Hepatocyte (in vitro differentiated cells): ENCODE measurements at regions not wholly inside any gene's neighbourhood (a gene's known extent, or its start where the extent isn't known, plus 50 kb on each side); places are given as distances from the start of the nearest gene placed in this dataset.

Experiments
- CTCF ChIP-seq: fragments of 200-600 bp; sonication (generic); IDR thresholded peaks from 2 replicates; pipeline ENCODE4 v1.5.1; 2016; ENCODE audit warnings: antibody characterized with exemption, mild to moderate bottlenecking; ENCODE audit not compliant: poor library complexity
- EZH2 ChIP-seq: fragments of 200-600 bp; sonication (generic); IDR thresholded peaks from 2 replicates; pipeline ENCODE4 v1.6.1; 2016; ENCODE audit warnings: antibody characterized with exemption, mild to moderate bottlenecking, borderline replicate concordance
- EZH2phosphoT487 ChIP-seq: fragments of 200-600 bp; sonication (generic); IDR thresholded peaks from one replicate; pipeline ENCODE4 v1.6.1; 2018; ENCODE audit warnings: antibody characterized with exemption, mild to moderate bottlenecking, low read depth, moderate library complexity; ENCODE audit not compliant: unreplicated experiment, severe bottlenecking

GRCh38 chr6:8829796-8830195, 394.5 kb upstream of the SLC35B3 start:
- TF ChIP-seq CTCF (no peak), EZH2phosphoT487 (no peak), EZH2 (no peak)
